ENCODE measurements at regions not wholly inside any gene's neighbourhood (a gene's known extent, or its start where the extent isn't known, plus 50 kb on each side); places are given as distances from the start of the nearest gene placed in this dataset.

DNA sequence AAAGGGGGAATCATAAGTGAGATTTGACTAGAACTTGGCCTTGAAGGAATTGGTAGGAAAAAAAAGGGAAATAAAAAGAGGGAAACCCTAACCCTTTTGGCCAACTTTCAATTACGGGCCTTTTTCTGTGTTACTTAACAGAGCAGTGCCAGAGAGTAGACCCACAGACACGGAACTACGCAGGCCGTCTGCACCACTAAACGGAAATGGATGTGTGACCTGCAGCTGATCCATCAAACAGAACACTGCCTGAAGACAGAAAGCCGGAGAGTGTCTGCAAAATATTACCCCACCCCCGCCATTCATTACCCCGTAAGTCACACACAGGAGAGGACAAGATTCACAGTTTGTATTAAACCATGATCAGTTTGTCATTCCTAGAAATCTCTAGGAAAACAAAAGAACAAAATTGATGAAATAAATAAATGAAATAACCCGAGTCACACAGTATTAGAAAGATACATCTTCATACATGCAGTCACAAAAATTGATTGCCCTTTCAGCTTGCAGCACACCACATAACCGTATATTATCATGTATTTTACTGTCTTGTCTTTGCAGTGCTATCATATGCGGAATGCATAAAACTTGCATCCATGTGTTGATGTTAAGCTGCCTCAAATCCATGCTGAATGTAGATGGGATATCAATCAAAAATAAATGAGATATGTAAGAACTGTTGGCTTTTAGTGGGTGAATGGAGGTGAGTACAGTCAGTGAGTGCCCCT is 424.7 kb downstream of the IRS2 start:
- no peak for TF ChIP-seq CTCF (IDR thresholded peaks at IDR 0.05)
- Histone ChIP-seq H3K36me3 (no peaks in the 10 kb centered on the region), H3K27me3 (no peaks in the 10 kb centered on the region), H3K9me3 (no peaks in the 10 kb centered on the region), H3K4me1 (ENCODE audit: control insufficient read depth in 1 of 2, insufficient read depth in 1 of 2, low read depth in 1 of 2, low read length in 1 of 2) (peaks cover 21 to 31% of the 10 kb centered on the region in 2 experiments), H3K4me3 (ENCODE audit: low read depth in 1 of 2, low read length in 1 of 2) (no peak overlapping the region), H3K27ac (peak overlapping the region; percentile 73)

GRCh38 chr13:109357751-109358471 is 428.5 kb downstream of the IRS2 start:
- H3K36me3 ChIP-seq = no peaks in the 10 kb centered on the region

GRCh38 chr13:109355875-109356434 is 430.4 kb downstream of the IRS2 start:
- TF ChIP-seq CTCF (IDR thresholded peaks at IDR 0.05) = no peak
- no peaks in the 10 kb centered on the region for H3K36me3 ChIP-seq
- no peak overlapping the region for H3K4me3 ChIP-seq (ENCODE audit: low read depth in 1 of 2, low read length in 1 of 2)
- H3K27ac ChIP-seq = no peak overlapping the region
- peaks cover 1 to 10% of the 10 kb centered on the region in 2 experiments for H3K4me1 ChIP-seq (ENCODE audit: control insufficient read depth in 1 of 2, insufficient read depth in 1 of 2, low read depth in 1 of 2, low read length in 1 of 2)
- H3K27me3 ChIP-seq = no peaks in the 10 kb centered on the region
- no peaks in the 10 kb centered on the region for H3K9me3 ChIP-seq

More at GRCh38 chr13:109357751-109358471, 428.5 kb downstream of the IRS2 start:
- no peaks in the 10 kb centered on the region for H3K27me3 ChIP-seq
- H3K9me3 ChIP-seq = no peaks in the 10 kb centered on the region
- no peak overlapping the region for H3K4me3 ChIP-seq (ENCODE audit: low read depth in 1 of 2, low read length in 1 of 2)
- TF ChIP-seq CTCF (IDR thresholded peaks at IDR 0.05) = no peak
- peaks cover 20 to 30% of the 10 kb centered on the region in 2 experiments for H3K4me1 ChIP-seq (ENCODE audit: control insufficient read depth in 1 of 2, insufficient read depth in 1 of 2, low read depth in 1 of 2, low read length in 1 of 2)
- H3K27ac ChIP-seq = no peak overlapping the region

DNA sequence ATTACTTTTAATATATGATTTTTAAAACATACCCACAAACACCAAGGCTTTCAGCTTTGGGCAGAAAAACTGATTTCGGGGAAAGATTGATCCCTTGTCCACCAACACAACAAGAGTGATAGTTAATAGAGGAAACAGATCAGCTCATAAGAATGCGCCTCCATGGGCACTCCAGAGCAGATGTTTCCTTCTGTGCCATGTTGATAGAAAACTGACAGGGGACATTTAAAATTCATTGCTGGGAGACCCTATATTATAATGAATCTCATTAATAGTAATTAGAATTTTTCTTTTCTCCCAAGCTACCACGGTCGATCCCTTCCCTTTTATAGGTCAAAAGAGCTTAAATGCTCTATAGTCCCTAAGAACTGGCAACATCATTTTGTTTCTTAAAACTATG is 431.2 kb downstream of the IRS2 start:
- H3K4me3 ChIP-seq (ENCODE audit: low read depth in 1 of 2, low read length in 1 of 2) = no peak overlapping the region
- no peaks in the 10 kb centered on the region for H3K9me3 ChIP-seq
- no peak for TF ChIP-seq CTCF (IDR thresholded peaks at IDR 0.05)
- no peaks in the 10 kb centered on the region for H3K27me3 ChIP-seq
- peaks cover 0 to 2% of the 10 kb centered on the region in 2 experiments for H3K4me1 ChIP-seq (ENCODE audit: control insufficient read depth in 1 of 2, insufficient read depth in 1 of 2, low read depth in 1 of 2, low read length in 1 of 2)
- H3K27ac ChIP-seq = no peak overlapping the region
- H3K36me3 ChIP-seq = no peaks in the 10 kb centered on the region

DNA sequence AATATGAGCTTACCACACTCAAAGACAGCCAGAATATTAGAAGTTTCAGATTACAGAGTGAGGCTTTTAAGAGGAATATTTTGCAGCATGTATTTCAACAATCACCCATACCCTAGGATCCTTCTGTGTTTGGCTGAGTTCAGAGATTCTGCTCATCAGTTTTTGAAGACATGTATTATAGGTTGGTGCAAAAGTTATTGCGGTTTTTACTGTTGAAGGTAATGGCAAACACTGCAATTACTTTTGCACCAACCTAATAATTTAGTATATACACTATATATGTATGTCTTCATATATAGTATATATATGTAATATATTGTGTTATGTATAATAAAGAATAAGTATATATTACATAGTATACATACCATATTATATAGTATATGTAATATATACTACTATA is 435.1 kb downstream of the IRS2 start:
- Histone ChIP-seq H3K4me1 (ENCODE audit: control insufficient read depth in 1 of 2, insufficient read depth in 1 of 2, low read depth in 1 of 2, low read length in 1 of 2) (no peaks in the 10 kb centered on the region), H3K36me3 (no peaks in the 10 kb centered on the region), H3K27ac (no peak overlapping the region), H3K9me3 (no peaks in the 10 kb centered on the region), H3K27me3 (no peaks in the 10 kb centered on the region), H3K4me3 (ENCODE audit: low read depth in 1 of 2, low read length in 1 of 2) (no peak overlapping the region)
- TF ChIP-seq CTCF (IDR thresholded peaks at IDR 0.05) = no peak

Measured in neutrophil (primary cell).